A673 (cell line): ENCODE measurements at regions not wholly inside any gene's neighbourhood (a gene's known extent, or its start where the extent isn't known, plus 50 kb on each side); places are given as distances from the start of the nearest gene placed in this dataset.
A peak's percentile ranks its signal among the peaks of the same experiment; 100 is the strongest.

ENCODE experiments used
- BruUV-seq: library from RNA; stranded (reverse); fragments of 400-500 nt; replicated peaks from 2 replicates; lab custom pipeline; 2021; lab: Mats Ljungman, UMichigan
- CTCF ChIA-PET: fragments of 300-600 bp; sonication (Branson Sonifier 250); formaldehyde crosslinking; loops from one replicate; lab custom pipeline; 2022; ENCODE audit warnings: antibody characterized with exemption; lab: Charles Lee
- POLR2A ChIA-PET: fragments of 300-600 bp; sonication (Branson Sonifier 250); formaldehyde crosslinking; loops from one replicate; lab custom pipeline; 2022; ENCODE audit warnings: antibody characterized with exemption; ENCODE audit not compliant: low non-redundant PET; lab: Charles Lee
- DNase-seq: peaks from one replicate; pipeline ENCODE4 v3.0.0-alpha.2; 2015; ENCODE audit warnings: low spot score
- H3K27ac ChIP-seq: fragments of 200-600 bp; sonication (generic); 2 replicates; pipeline ENCODE4 v1.5.1; 2016; ENCODE audit warnings: mixed run types, low read depth, mild to moderate bottlenecking, mixed read lengths, antibody characterized with exemption, low read length; ENCODE audit not compliant: poor library complexity, severe bottlenecking
- H3K27me3 ChIP-seq: fragments of 200-600 bp; sonication (generic); replicated peaks from 2 replicates; pipeline ENCODE4 v1.6.1; 2017; ENCODE audit warnings: mixed run types, low read depth, mild to moderate bottlenecking, mixed read lengths, antibody characterized with exemption, low read length; ENCODE audit not compliant: insufficient read depth, poor library complexity
- H3K36me3 ChIP-seq: fragments of 200-600 bp; sonication (generic); 2 replicates; pipeline ENCODE4 v1.6.1; 2016; ENCODE audit warnings: mixed run types, mild to moderate bottlenecking, mixed read lengths, antibody characterized with exemption, low read length; ENCODE audit not compliant: insufficient read depth, poor library complexity, severe bottlenecking
- H3K4me1 ChIP-seq: fragments of 200-600 bp; sonication (generic); 2 replicates; pipeline ENCODE4 v1.6.1; 2017; ENCODE audit warnings: mixed run types, mild to moderate bottlenecking, mixed read lengths, antibody characterized with exemption, low read length; ENCODE audit not compliant: insufficient read depth, poor library complexity, severe bottlenecking
- H3K4me3 ChIP-seq: fragments of 200-600 bp; sonication (generic); 2 replicates; pipeline ENCODE4 v1.5.1; 2016; ENCODE audit warnings: low read depth, mixed run types, mild to moderate bottlenecking, mixed read lengths, low read length; ENCODE audit not compliant: poor library complexity, severe bottlenecking
- H3K9me3 ChIP-seq: fragments of 200-600 bp; sonication (generic); 2 replicates; pipeline ENCODE4 v1.6.1; 2016; ENCODE audit warnings: mixed run types, low read depth, mild to moderate bottlenecking, mixed read lengths, antibody characterized with exemption, low read length; ENCODE audit not compliant: poor library complexity, severe bottlenecking
- CTCF ChIP-seq: fragments of 300-800, 200-600 bp; sonication (generic); conservative IDR thresholded peaks from 2 replicates; pipeline ENCODE4 v1.5.1; 2017; ENCODE audit warnings: low read depth, mild to moderate bottlenecking, antibody characterized with exemption, low read length, moderate library complexity, mixed read lengths
- EZH2 ChIP-seq: fragments of 200-600 bp; sonication (generic); IDR thresholded peaks from 2 replicates; pipeline ENCODE4 v1.6.1; 2017; ENCODE audit warnings: borderline replicate concordance, low read depth, mild to moderate bottlenecking, mixed read lengths, antibody characterized with exemption, low read length; ENCODE audit not compliant: poor library complexity, severe bottlenecking
- intact Hi-C: fragments of 100-400 bp; cut with micrococcal nuclease; formaldehyde crosslinking; loops from one replicate; pipeline ENCODE4 v1.10.0; 2022; ENCODE audit not compliant: unreplicated experiment

- Histone ChIP-seq H3K27me3 (no peaks in the 10 kb centered on the region), H3K36me3 (no peaks in the 10 kb centered on the region), H3K9me3 (no peaks in the 10 kb centered on the region), H3K27ac (no peak overlapping the region), H3K4me1 (peaks cover 6% of the 10 kb centered on the region), H3K4me3 (no peak overlapping the region)
- ChIA-PET POLR2A (no interaction called here), CTCF (no interaction called here)
- peak; percentile 12 for DNase-seq
- intact Hi-C loops: no loop called here
- BruUV-seq: no TSS peak
- no peak for TF ChIP-seq EZH2
- TF ChIP-seq CTCF: no peak
Measured at GRCh38 chr6:110048221-110048875, 70.2 kb downstream of the GPR6 start.

GRCh38 chr6:110049696-110050439 is 71.8 kb downstream of the GPR6 start:
- TF ChIP-seq CTCF (no peak), EZH2 (no peak)
- BruUV-seq: no TSS peak
- no peak overlapping the region for H3K4me3 ChIP-seq
- no peaks in the 10 kb centered on the region for H3K9me3 ChIP-seq
- H3K36me3 ChIP-seq: no peaks in the 10 kb centered on the region
- DNase-seq: no peak
- POLR2A ChIA-PET: no interaction called here
- H3K27me3 ChIP-seq: no peaks in the 10 kb centered on the region
- intact Hi-C loops: loop anchor here (10.0 kb wide), 1 partner anchor 245 kb away; no protein-coding TSS in a partner anchor
- H3K4me1 ChIP-seq: peaks cover 6% of the 10 kb centered on the region
- no peak overlapping the region for H3K27ac ChIP-seq
- CTCF ChIA-PET: interaction anchor here (1.1 kb wide), 1 partner anchor 10 kb away, joined by 4 read pairs; no protein-coding TSS in a partner anchor
